GM19238 (cell line): ENCODE measurements at regions not wholly inside any gene's neighbourhood (a gene's known extent, or its start where the extent isn't known, plus 50 kb on each side); places are given as distances from the start of the nearest gene placed in this dataset.
"Not testable (repeated sequence)": the region's sequence is repeated elsewhere in the genome, so short reads cannot be mapped to it uniquely, and the experiment has no call there.

Source experiments
- DNase-seq: peaks from one replicate; pipeline ENCODE4 v3.0.0; 2011; ENCODE audit warnings: low spot score; ENCODE audit not compliant: insufficient read length

DNA sequence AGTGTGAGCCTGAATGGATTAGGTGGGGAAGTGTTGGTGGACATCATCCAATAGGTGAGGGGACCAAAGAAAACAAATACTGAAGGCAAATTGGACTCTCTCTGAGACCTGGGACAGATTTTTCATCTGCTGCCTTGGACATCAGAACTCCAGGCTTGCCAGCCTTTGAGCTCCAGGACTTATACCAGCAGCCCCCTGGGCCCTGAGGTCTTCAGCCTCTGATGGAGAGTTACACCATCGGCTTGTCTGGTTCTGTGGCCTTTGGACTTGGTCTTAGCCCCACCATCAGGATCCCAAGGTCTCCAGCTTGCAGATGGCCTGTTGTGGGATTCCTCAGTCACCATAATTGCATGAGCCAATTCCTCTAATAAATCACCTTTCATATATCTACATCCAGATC, 80.8 kb upstream of the SLC8A3 start:
- no peak for DNase-seq

DNA sequence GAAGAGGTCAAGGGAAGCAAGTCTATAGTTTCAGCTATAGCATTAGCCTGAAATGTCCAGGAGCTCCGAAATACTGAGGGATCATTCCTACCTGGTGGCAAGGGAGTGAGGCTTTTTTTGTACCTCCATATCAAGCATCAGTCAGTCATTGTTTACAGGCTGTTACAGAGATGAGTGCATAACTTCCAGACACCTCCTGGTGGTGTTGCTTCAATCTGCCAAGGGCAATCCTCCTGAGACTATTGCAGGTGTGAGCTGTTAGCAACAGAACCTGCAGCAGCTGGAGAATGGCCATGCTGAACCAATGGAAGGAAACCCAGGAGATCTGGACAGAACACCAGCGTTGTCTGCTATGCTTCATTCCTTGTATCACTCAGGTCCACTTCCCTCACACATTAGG, 80.0 kb upstream of the SLC8A3 start:
- no peak for DNase-seq

DNA sequence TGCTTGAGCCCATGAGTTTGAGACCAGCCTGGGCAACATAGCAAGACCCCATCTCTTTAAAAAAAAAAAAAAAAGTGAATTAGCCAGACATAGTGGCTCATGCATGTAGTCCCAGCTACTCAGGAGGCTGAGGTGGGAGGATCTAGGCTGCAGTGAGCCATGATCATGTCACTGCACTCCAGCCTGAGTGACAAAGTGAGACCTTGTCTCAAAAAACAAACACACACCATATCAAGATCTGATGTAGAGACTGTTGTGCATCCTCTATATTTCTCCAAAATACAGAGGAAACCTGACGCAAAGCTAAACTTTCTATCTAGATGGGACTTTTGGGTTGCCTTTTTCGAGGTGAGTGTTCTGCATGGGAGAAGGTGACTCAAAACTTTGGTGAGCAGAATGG, 77.4 kb upstream of the SLC8A3 start:
- DNase-seq: no peak

DNA sequence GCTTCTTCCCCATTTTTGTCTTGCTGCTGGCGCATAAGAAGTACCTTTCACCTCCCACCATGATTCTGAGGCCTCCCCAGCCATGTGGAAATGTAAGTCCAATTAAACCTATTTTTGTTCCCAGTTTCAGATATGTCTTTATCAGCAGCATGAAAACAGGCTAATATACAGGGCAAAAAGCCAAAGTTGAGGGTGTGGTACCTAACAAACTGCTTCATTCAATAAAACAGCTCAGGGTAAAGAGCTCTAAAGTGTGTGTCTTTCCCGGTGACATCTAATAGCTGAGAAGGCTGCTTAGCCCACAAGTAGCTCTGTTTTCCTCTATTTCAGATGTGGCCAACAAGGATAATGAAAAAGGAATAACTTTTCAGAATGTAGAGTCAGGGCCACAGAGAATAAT, 76.7 kb upstream of the SLC8A3 start:
- no peak for DNase-seq

DNA sequence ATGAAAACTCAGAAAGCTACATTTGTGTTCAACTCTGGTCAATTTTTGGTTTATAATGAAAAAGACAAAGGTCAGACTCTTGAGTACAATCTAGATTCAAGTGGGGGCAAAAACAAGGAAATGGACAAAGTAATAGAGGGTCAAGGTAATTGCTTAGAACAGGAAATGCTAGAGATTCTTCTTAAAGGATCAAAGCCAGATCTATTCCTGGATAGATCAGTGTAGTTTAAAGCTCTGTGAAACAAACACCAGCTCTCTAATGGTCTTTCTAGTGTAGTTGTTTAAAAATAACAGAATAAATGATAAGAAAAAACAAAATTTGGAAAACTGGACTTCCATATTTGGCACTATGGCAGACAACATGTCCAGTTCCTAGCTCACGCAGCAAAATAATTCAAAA, 70.7 kb upstream of the SLC8A3 start:
- no peak for DNase-seq

DNA sequence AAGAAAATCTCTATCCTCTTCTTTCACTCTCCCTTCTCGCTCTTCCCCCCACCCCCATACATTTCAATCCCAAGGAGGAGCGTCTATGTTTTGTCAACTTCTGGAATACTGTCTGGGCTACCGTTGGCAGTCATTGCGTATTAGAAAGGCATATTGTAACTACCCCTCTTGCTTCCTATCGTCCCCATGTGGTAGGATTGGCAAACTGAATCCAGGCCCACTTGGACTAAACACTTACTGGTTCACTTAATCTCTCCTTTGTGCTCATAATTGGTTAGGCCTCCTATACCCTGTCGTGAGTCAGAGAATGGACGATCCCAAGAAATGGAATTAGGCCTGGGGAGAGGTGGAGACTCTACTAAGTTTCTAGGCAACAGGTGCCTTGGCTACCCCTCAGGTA, 68.8 kb upstream of the SLC8A3 start:
- DNase-seq: no peak

DNA sequence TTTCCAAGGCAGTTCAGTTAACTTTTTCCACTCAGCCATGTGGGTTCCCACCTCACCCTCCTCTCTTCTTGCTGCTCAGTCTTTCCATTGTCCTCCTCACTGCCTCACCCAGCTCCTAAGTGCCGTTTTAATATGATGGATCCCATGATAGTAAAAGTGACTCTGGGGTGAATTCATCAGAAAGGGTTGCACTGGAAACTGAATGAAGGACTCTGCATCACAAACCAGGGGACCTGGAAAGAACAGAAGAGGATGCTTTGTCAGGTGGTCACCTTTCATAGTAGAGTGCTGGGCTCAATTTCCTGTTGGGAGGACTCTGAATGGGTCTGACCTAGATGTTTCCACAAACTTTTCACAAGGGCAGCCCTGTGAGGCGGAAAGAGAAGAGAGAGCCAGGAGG, 67.8 kb upstream of the SLC8A3 start:
- DNase-seq: no peak

DNA sequence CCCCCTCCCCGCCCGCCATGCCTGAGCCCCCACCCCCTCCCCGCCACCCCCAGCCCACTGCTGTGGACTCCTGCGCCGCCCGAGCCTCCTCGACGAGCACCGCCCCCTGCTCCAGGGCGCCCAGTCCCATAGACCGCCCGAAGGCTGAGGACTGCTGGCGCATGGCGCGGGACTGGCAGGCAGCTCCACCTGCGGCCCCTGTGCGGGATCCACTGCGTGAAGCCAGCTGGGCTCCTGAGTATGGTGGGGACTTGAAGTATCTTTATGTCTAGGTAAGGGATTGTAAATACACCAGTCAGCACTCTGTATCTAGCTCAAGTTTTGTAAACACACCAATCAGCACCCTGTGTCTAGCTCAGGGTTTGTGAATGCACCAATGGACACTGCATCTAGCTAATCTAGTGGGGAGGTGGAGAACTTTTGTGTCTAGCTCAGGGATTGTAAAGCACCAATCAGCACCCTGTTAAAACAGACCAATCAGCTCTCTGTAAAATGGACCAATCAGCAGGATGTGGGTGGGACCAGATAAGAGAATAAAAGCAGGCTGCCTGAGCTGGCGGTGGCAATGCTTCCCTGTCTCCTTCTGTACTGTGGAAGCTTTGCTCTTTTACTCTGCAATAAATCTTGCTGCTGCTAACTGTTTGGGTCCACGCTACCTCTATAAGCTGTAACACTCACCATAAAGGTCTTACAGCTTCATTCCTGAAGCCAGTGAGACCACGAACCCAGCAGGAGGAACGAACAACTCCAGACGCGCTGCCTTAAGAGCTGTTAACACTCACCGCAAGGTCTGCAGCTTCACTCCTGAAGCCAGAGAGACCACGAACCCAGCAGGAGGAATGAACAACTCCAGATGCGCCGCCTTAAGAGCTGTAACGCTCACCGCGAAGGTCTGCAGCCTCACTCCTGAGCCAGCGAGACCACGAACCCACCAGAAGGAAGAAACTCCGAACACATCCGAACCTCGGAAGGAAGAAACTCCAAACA, 66.6 kb upstream of the SLC8A3 start:
- not testable (repeated sequence) for DNase-seq

DNA sequence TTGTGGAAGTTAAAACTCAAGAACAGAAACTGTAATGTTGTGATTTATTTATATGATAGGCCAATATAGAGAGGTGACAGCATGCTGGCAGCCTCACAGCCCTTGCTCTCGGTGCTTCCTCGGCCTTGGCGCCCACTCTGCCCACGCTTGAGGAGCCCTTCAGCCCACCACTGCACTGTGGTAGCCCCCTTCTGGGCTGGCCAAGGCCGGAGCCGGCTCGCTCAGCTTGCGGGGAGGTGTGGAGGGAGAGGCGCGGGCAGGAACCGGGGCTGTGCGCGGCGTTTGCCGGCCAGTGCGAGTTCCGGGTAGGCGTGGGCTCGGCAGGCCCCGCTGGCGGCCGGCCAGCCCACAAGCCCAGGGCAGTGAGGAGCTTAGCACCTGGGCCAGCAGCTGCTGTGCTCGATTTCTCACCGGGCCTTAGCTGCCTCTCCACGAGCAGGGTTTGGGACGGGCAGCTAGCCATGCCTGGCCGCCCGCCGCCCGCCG, 65.8 kb upstream of the SLC8A3 start:
- peak; percentile 10 for DNase-seq

DNA sequence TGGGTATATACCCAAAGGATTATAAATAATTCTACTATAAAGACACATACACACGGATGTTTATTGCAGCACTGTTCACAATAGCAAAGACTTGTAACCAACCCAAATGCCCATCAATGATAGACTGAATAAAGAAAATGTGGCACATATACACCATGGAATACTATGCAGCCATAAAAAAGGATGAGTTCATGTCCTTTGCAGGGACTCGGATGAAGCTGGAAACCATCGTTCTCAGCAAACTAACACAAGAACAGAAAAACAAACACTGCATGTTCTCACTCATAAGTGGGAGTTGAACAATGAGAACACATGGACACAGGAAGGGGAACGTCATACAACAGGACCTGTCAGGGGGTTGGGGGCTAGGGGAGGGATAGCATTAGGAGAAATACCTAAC, 64.8 kb upstream of the SLC8A3 start:
- DNase-seq: not testable (repeated sequence)

DNA sequence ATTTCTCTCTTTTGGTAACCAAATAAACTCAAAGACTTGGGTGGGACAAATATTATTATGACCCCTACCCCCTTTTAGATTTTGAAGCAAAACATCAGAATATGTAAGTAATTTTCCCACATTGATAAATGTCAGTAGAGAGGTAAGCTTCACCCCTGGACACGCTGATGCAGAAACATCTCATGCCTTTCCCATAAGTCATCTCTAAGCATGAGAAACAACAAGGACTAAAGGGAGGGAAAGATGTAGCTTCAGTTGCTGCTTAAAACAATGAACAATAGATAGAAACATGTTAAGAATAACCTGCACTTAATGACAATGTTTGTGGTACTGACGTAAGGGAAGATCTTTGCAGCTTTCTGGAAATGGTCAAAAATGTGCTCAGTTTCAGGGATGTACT, 56.3 kb upstream of the SLC8A3 start:
- no peak for DNase-seq

DNA sequence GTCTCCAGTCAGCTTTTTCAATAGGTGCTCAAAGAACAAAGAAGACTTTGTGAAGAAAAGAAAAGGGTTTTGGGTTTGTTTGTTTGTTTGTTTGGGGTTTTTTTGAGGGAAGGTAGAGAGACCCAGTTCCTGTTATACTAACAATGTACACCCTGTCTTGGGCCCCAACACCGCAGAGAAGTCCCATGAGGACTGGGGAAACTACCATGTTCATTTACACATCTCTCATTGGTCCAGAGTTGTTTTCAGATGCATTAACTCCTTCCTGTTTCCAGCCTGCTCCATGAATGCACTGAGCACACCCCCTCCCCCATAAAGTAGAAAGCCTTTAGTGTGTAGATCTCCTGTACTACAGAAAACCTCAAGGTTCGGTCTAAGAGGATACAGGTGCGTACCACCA, 51.1 kb upstream of the SLC8A3 start:
- peak; percentile 36 for DNase-seq

DNA sequence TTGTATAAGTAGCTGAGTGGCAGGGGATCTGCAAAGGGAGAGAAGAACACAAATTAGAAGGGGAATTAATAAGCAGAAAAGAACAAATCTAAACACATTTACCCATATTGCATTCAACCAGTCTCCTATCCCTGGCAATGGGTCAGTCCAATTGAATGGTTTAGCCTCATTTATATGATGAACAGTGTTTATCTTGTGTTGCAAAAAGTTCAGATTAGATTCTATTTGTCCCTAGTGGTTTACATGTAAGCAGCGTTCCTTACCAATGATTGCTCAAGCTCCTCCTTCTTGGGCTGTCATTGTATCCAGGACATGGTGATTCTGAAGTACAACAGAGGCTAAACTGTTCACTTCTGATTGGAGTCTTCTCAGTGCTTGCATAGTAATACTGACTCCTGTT, 49.9 kb upstream of the SLC8A3 start:
- not testable (repeated sequence) for DNase-seq
